LoVo (cell line): ENCODE measurements at regions not wholly inside any gene's neighbourhood (a gene's known extent, or its start where the extent isn't known, plus 50 kb on each side); places are given as distances from the start of the nearest gene placed in this dataset.

Experiments
- DNase-seq: peaks from one replicate; pipeline ENCODE4 v3.0.0-alpha.2; 2016; ENCODE audit warnings: low spot score

DNA sequence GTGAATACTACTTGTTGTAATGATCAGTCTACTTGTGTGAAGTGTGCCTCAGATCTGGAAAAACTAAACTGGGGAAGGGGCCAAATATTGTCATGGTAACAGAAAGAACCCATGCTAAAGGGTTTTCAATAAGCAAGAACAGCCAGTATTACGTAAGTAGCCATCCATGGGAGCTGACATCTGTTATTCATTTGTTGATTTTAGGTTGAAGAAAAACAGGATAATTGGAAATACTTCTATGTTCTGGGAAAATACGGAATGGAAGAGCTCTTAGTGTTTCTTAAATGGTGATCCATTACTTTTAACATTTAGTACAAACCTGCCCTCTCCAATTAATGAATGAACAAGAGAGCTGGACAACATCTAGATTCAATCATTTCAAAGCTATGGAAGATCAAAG is 485.8 kb downstream of the NTRK2 start:
- DNase-seq = no peak

DNA sequence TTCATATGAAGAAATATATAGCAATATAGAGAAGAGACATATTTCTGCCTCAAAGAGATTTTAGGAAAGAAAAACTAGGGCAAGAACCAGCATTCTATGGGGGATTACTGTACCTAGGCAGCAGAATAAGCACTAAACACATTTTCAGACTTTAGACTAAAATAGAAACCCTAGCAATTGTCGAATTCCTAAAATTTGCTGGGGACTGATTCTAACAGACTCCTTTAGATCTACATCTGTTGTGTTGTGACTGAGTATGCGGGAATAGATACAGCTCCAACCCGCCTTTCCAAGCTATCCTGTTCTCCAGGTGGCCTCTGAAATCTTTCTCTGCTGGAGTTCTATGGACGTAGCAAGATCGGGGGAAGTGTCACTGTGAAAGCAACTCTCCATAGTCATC is 482.2 kb downstream of the NTRK2 start:
- DNase-seq = no peak

DNA sequence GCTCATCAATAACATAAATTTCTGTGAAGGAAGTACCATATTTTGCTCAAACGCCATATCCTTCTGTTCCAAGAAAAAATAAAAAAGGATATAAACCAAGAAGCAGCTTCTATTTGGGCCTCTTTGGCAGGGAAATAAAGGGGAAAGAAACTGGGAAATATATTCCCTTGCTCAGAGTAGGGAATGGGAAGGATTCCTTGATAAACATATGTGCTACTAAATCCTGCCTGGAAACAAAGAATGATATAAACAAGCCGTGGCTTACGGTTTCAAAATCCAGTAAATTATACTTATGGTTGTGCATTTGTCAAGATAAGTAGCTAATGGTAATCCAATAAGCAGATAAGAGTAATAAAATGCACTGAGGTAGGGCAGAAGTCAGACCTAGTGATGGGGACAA is 481.6 kb downstream of the NTRK2 start:
- DNase-seq = no peak

DNA sequence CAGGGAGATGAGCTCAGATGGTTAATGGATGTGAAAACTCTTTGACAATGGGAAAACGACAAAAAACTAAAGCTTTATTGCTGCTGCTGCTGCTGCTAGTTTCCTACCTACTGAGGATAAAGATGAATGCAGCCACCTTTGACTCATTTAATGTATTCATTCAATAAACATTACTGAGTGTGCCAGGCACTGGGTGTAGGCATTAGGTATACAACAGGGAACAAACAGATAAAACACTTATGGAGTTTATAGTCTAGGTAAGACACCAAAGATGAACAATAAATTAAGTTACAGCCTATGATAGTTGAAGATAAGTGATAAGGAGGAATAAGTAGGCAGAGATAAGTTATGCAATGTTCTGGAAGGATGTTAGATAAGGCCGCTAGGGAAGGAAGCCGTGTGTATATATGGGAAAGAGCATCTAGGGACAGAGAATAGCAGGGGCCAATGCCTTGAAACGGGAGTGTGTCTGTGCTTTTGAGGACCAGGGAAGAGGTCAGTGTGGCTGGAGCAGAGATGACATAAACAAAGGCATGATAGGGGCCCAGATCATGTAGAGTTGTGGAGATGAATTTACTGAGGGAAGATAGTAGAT is 477.6 kb downstream of the NTRK2 start:
- DNase-seq = no peak

DNA sequence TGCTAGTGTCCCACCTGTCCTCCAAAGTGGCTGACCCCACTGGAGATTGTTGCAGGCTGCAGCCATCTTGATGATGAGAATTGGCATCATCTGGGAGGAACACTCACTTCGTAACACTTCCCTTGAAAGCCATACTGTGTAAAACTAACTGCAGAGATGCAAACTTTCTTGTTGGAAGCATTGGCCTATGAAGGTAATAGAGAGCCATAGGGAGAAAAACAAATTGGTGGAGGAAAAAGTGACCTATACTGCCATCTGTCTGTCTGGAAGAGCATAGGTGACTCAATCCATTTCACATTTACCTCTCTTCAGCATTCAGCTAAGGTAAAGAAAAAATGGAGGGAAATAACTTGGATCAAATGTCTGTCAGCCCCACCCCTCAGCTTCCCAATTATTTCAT is 473.4 kb downstream of the NTRK2 start:
- no peak for DNase-seq

DNA sequence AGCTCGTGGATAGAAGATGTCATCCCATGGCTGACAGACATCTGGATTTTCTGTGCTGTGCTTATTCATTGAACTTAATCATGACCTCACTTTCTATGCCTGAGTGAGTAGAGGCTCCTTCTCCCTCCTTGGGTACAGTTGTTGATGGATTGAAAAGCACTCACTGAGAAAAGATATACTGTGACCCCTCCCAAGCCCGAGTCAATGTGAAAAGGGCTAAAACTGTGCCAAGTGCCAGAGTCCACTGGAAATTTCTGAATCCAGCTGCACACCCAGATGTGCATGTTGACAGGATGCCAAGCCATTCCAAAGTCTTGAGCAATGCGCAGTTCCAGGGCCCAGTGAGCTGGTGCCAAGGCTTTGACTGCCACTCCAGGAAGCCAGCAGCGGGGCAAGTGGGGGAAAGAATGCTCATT is 473.0 kb downstream of the NTRK2 start:
- no peak for DNase-seq

DNA sequence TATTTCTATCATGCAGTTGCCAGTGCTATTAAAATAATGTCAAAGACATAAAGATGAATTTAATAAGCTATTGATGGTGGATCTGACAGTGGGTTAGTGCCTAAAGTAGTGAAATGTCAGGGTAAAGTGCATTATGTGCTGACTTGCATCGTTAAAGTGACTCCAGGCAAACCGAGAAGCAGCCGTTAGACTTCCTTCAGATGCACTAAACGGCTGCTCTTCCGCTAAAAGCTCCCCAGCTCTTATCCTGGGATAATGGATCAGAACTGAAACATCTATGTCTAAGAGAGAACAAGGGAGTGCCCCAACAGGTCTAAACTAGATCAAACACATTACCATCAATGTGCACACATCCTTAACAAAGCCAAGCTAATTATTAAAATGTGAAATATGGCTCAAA is 468.2 kb downstream of the NTRK2 start:
- no peak for DNase-seq

DNA sequence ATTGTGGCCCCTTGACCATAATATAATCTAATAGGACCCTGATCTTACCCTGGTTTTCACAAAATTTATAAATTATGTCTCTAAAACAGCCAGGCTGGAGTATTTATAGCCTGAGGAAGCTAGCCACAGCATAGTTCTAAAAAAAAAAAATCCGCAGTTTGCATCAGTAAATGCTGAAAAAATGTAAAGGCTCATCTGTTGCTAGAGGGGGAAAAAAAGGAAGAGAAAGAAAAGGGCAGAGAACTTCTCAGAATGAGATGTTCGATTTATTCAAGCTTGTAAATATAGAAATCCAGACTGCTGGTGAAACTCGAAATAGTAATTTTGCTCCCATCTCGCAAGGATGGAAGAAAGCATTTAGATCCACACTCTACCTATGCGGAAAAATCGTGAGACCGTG is 467.5 kb downstream of the NTRK2 start:
- no peak for DNase-seq

DNA sequence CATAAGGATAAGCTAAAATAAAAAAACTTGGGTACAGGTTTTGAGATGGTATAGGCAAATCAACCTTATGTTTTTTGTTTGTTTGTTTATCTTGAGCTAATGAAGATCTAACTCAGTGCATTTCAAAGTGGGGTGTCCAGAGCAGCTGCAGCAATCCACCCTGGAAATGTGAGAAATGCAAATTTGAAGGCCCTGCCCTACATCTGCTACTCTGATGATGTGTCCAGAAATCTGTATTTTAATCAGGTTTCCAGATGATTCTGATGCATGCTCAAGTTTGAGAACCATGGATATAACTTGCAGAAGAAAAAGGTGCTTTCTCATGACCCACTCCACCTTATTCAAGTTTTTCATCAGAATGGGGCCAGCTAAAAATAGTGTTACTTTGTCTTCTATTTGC is 467.0 kb downstream of the NTRK2 start:
- DNase-seq = no peak

DNA sequence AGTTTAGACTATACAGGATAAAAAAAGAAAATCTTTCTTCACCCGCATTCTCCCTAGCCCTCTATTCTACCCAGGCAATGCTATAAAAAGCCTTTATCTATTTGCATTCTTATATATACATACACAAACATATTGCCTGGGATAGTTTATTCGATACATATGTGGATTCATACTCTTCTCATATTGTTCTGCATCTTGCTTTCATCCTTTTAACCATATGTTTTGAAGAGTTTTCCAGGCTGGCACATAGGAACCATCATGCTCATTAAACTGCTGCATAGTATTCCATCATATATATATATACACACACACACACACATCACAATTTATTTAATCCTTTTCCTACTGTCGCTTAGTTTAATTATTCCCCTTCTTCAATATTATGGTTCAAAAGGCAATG is 461.2 kb downstream of the NTRK2 start:
- no peak for DNase-seq

DNA sequence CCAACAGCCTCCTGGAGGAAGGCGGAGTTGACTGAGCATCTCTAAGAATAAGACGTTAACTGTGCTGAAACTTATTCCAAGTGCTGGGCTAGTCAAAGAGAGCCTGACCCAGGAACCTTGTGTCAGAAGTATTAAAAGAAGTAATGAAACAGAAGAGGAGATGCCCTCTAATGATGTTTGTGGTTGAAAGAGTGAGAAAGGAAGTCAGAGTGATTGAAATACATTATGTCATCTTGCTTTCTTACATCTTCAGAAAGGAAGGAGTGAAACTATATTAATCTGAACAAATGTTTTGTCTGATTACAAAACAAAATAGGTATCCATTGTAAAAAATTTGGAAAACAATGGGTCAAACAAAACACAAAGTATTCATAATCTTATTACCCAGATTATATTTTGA is 460.7 kb downstream of the NTRK2 start:
- no peak for DNase-seq

DNA sequence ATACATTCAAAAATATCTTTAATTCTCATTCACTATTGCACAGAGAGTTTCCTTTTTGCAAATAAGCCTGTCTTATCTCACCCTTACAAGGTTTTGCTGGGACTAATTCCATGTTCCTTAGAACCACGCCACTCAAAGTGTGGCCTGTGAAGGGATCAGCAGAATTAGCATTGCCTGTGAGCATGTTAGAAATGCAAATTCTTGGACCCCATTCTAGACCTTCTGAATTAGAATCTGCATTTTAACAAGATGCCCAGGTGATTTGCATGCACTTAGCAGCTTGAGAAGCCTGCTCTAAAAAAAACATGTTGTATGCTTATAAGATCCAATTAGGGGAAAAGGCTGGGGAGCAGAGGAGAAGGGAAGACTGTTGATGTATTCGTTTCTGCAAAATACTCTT is 460.0 kb downstream of the NTRK2 start:
- DNase-seq = no peak

DNA sequence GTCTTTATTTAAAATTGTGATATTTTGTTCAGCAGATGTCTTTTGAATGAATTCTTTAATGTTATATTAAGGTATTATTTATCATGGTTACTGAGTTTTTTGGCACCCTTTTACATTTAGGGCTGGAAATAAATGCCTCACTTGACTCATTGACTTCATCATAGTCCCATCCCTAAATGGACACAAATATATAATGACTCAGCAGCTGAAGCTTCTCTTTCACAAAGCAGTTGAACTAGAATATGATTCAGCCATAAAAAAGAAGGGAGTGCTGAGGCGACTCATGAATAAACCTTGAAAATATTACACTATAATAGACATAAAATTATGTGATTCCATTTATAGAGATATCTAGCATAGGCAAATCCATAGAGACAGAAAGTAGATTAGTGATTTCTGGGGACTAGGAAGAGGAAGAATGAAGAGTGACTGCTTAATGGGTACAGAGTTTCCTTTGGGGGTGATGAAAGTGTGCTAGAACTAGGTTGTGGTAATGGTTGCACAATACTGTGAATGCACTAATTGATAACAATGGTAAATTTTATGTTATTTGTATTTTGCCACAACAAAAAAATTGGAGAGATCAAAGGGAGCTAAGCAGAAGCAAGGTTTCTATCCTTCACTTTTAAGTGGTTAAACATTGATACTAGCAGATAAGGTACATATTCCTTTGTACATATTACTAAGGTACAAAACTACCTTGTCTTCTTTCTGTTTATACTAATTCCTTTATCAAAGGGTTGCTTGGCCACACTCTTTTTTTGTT is 449.6 kb downstream of the NTRK2 start:
- DNase-seq = peak; percentile 21

DNA sequence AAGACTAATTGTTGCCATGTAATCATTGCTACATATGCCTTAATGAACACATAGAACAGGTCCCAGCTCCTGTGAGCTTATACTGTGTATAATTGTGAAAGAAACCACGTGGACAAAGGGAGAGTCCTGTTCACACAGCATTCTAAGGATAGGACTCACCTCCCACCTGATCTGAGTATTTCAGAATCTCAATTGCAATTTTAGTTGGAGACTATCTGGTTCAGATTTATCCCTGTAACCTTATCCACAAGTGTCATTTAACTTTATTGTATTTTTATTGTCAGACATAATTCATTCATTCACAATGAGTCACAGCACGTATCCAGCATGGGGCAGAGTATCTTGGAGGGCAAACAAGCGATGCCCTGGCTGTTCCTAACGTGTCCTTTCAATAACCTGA is 448.3 kb downstream of the NTRK2 start:
- DNase-seq = peak; percentile 20

DNA sequence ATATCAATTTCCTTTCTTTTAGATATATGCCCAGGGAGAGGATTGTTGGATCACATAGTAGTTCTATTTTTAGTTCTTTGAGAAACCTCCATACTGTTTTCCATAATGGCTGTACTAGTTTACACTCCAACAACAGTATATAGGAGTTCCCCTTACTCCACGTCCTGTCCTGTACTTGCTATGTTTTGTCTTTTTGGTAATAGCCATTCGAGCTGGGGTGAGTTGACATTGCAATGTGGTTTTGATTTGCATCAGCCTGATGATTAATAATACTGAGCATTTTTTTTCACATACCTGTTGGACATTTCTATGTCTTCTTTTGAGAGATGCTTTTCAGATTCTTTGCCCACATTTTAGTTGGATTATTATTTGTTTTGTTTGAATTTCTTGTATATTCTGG is 445.9 kb downstream of the NTRK2 start:
- DNase-seq = no peak

DNA sequence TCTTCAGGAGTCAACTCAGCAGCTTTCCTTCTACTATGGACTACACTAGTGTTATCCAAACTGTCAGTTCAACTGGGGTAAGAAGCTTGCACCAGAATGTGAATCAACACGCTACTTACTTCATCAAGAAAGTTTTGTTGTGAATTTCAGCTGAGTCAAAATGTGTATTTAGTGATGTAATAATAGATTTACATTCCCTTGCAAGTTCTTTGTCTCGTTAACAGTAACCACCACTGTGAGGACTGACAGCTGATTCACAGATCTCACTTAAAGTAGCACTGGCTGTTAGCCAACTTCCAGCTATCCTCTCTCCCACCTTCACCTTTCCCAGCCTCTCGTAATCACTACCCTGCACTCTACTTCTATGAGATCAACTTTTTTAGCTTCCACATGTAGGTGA is 445.3 kb downstream of the NTRK2 start:
- no peak for DNase-seq

DNA sequence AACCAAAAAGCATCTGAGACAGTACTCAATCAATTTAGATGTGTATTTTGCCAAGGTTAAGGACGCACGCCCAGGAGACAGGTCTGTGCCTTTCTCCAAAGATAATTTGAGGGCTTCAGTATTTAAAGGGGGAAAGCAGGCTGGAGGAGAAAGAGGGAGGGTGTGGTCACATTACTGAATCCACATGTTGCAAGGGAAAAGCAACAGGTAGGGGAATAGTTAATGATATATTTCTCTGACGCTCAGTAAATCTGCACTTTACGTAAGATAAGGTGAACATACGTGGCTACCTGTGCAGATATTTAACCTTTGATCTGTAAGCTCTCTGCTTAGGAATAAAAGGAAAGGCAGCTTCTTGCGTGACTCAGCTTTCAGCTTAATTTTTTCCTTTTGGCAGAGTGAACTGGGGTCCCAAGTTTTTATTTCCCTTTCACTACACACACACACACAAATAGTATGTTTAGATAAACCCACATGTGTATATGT is 443.4 kb downstream of the NTRK2 start:
- no peak for DNase-seq

DNA sequence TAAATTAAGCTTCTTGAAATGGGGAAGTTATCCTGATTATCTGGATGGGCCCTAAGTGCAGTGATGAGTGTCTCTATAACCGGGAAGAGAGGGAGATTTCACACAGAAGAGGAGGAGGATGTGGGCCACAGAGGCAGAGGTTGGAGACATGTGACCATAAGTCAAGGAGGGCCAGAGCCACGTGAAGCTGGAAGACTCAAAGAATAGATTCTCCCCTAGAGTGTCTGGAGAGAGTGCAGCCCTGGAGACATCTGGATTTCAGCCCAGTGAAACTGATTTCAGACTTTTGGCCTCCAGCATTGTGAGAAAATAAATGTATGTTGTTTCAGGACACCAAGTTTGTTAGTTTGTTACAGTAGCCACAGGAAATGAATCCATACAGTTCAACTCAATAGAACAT is 442.9 kb downstream of the NTRK2 start:
- no peak for DNase-seq

DNA sequence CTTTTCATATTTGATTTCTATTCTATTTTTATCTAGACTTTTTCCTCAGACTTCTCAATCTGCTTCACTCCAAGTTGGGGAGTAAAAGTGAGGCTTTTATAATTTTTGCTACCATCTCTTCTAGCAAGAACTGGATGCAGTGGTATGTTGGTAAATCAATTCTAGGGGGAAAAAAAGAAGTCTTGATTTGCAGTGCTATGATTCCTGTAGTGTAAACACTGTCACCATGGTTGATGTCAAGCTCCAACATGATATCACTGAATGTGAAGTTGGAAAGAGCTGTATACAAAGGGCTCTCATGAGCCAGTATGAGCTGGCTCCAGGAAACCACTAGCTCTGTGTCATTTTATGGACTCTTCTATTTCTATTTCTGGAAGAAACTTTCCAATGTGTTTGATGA is 439.2 kb downstream of the NTRK2 start:
- DNase-seq = no peak

DNA sequence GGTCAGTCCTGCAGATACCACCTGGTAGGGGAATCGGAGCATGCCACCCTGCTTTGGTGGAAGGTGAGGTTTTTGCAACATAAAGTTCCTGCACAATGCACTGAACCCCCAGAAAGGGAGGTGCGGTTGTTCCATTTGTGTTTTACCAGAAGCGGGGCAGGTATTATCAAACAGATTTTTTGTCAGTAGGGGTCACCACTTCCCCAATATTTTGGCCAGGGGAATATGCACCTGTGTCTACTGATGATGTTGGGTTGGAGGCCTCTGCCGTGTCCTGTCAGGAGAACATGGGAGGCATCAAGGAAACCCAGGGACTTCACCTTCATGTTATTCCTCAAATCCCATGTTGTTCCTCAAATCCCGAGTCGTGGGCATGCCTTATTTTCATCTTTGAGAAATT is 438.7 kb downstream of the NTRK2 start:
- no peak for DNase-seq

DNA sequence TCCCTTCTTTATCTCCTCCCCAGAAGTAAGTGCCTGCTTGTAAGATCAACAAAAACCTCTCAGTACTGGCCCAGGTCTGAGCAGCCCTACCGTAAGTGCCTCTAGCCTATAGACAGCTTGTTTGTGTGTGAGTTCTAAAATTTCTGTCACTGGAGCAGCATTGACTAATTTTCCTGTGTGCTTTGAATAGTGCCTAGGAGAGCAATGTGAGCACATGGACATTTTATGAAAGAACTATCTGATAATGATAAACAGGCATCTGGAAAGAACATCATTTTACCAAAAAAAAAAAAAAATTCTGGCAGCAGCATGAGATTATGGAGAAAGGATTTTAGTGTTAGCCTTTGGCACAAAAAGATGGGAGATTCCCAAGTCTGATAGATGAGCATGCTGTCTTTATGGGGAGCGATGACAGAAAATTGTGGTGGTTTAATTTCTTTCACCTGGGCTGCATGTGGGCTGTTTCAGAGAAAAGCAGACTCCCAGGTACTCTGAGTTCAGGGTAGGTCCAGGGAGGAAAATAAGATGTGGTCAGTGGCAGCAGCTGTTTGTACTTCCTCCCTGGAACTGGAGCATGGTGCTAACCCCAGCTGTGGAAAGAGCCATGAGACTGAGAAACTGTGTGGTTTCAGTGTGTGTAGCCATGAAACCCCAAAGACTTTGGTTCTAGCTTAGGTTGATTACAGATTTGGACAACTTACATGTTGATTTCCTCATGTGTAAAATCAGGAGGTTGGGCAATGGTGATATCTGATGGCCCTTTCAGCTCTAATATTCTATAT is 419.9 kb downstream of the NTRK2 start:
- DNase-seq = no peak

DNA sequence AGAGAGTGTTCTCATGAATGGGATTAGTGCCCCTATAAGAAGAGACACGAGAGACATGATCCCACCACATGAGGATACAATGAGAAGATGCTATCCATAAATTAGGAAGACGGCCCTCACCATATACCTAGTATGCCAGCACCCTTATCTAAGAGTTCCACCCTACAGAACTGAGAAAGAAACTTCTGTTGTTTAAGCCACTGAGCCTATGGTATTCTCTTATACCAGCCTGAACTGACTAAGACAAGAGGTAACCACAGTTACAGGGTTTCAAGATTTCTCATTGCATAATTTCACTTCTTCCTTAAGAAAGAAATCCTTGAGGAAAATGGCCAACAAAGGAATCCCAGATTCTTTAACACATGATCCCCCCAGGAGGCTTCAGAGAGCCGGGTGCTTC is 412.4 kb downstream of the NTRK2 start:
- no peak for DNase-seq

DNA sequence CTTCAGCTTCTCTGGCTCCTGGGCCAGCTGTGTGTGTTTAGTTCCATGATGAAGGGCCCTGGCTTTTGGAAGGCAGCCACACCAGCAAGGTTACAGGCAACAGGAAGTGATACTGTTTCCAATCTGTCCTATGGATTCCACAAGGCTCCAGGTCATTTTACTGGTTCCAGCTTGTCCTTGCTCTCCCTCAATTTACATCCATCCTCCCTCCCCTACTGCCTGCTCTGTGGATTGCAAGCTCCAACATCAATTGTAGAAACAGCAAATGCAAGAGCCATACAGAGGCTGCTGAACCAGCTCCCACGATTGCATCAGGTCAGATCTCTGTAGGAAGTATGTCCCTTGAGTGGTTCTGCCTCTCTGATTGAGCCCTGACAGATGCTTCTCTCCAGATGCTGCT is 409.8 kb downstream of the NTRK2 start:
- no peak for DNase-seq
